CD14-positive monocyte (primary cell): ENCODE measurements at regions not wholly inside any gene's neighbourhood (a gene's known extent, or its start where the extent isn't known, plus 50 kb on each side); places are given as distances from the start of the nearest gene placed in this dataset.

ENCODE experiments used
- DNase-seq, 3 donors: peaks; one replicate each; pipeline ENCODE4 v3.0.0-alpha.2; 2011 to 2022
- H2AFZ ChIP-seq: 2 replicates; pipeline ENCODE4 v1.6.0; 2012; ENCODE audit warnings: mild to moderate bottlenecking, low read depth, low read length, inconsistent platforms; ENCODE audit not compliant: insufficient read depth, poor library complexity, severe bottlenecking
- H3K27ac ChIP-seq, 2 donors: 1 replicate in 1 of 2; 2 replicates in 1 of 2; pipeline ENCODE4 v1.5.1; 2012 to 2013; ENCODE audit warnings: low read length in 2 of 2, control low read depth in 1 of 2, inconsistent platforms in 1 of 2, low read depth in 1 of 2, mild to moderate bottlenecking in 1 of 2
- H3K27me3 ChIP-seq, 2 donors: one replicate each; pipeline versions ENCODE4 v1.6.0 to v1.6.1; 2011 to 2013; ENCODE audit warnings: low read length in 2 of 2; ENCODE audit not compliant: control insufficient read depth in 2 of 2, insufficient read depth in 2 of 2
- H3K36me3 ChIP-seq, 2 donors: replicated peaks in 1 of 2; 1 replicate in 1 of 2; 2 replicates in 1 of 2; pipeline versions ENCODE4 v1.5.1 to v1.6.1; 2012 to 2013; ENCODE audit warnings: low read length in 2 of 2, control low read depth in 1 of 2, inconsistent platforms in 1 of 2, mild to moderate bottlenecking in 1 of 2; ENCODE audit not compliant: insufficient read depth in 2 of 2, control insufficient read depth in 1 of 2
- H3K4me1 ChIP-seq, 2 donors: 1 replicate in 1 of 2; 2 replicates in 1 of 2; pipeline versions ENCODE4 v1.5.1 to v1.6.1; 2012 to 2013; ENCODE audit warnings: low read length in 2 of 2, control low read depth in 1 of 2, inconsistent platforms in 1 of 2, mild to moderate bottlenecking in 1 of 2, moderate library complexity in 1 of 2; ENCODE audit not compliant: insufficient read depth in 2 of 2, control insufficient read depth in 1 of 2
- H3K4me2 ChIP-seq: replicated peaks from 2 replicates; pipeline ENCODE3; 2012; ENCODE audit warnings: low read length, moderate library complexity, mild to moderate bottlenecking; ENCODE audit not compliant: poor library complexity, severe bottlenecking; ENCODE audit errors: extremely low read depth
- H3K4me3 ChIP-seq, 3 experiments: fragments of 200-600 bp in 1 of 3; sonication (generic) in 1 of 3; replicated peaks in 1 of 3; 1 replicate in 2 of 3; 2 replicates in 1 of 3; pipeline ENCODE4 v1.5.1; 2011 to 2013; ENCODE audit warnings: low read length in 3 of 3, mild to moderate bottlenecking in 3 of 3, control low read depth in 2 of 3, low read depth in 2 of 3, inconsistent platforms in 1 of 3, moderate library complexity in 1 of 3
- H3K79me2 ChIP-seq: 2 replicates; pipeline ENCODE4 v1.6.0; 2012; ENCODE audit warnings: mild to moderate bottlenecking, control low read depth, inconsistent platforms, low read length, moderate library complexity; ENCODE audit not compliant: insufficient read depth
- H3K9ac ChIP-seq: 2 replicates; pipeline ENCODE4 v1.6.0; 2017; ENCODE audit warnings: low read length, mild to moderate bottlenecking; ENCODE audit not compliant: insufficient read depth, poor library complexity, severe bottlenecking
- H3K9me3 ChIP-seq, 2 donors: replicated peaks in 1 of 2; 1 replicate in 1 of 2; 2 replicates in 1 of 2; pipeline versions ENCODE4 v1.5.1 to v1.6.1; 2012 to 2013; ENCODE audit warnings: low read length in 2 of 2, control low read depth in 1 of 2; ENCODE audit not compliant: control insufficient read depth in 1 of 2, insufficient read depth in 1 of 2
- H4K20me1 ChIP-seq: 2 replicates; pipeline ENCODE4 v1.6.0; 2012; ENCODE audit warnings: mild to moderate bottlenecking, low read length, control low read depth, moderate library complexity; ENCODE audit not compliant: insufficient read depth
- H3K27ac Mint-ChIP-seq, 7 donors: one replicate each; pipeline ENCODE4 v1.8.0; 2020; ENCODE audit warnings: mild to moderate bottlenecking in 7 of 7, mixed read lengths in 7 of 7, moderate library complexity in 6 of 7, inconsistent platforms in 2 of 7
- H3K27me3 Mint-ChIP-seq, 3 donors: one replicate each; pipeline ENCODE4 v1.8.0; 2021 to 2022; ENCODE audit warnings: low read depth in 3 of 3, mild to moderate bottlenecking in 3 of 3, mixed read lengths in 3 of 3, moderate library complexity in 3 of 3, inconsistent platforms in 1 of 3
- H3K36me3 Mint-ChIP-seq, 2 donors: one replicate each; pipeline ENCODE4 v1.8.0; 2020; ENCODE audit warnings: mixed read lengths in 2 of 2, inconsistent platforms in 1 of 2, mild to moderate bottlenecking in 1 of 2
- H3K4me1 Mint-ChIP-seq: one replicate; pipeline ENCODE4 v1.8.0; 2020; ENCODE audit warnings: mild to moderate bottlenecking, mixed read lengths
- H3K4me3 Mint-ChIP-seq, 2 donors: one replicate each; pipeline ENCODE4 v1.8.0; 2020; ENCODE audit warnings: mild to moderate bottlenecking in 2 of 2, mixed read lengths in 2 of 2, moderate library complexity in 1 of 2
- H3K9me3 Mint-ChIP-seq, 7 donors: one replicate each; pipeline ENCODE4 v1.8.0; 2020 to 2022; ENCODE audit warnings: mixed read lengths in 7 of 7, mild to moderate bottlenecking in 6 of 7, moderate library complexity in 6 of 7, inconsistent platforms in 2 of 7
- CTCF ChIP-seq: fragments of 200-600 bp; IDR thresholded peaks from one replicate; pipeline ENCODE4 v1.8.0; 2022; ENCODE audit warnings: antibody characterized with exemption, mild to moderate bottlenecking
- WGBS: methylation state at CpG from one replicate; pipeline ENCODE4 v1.1.5; 2013; ENCODE audit warnings: missing lambda C conversion rate; ENCODE audit not compliant: insufficient coverage; 5-methylcytosine and 5-hydroxymethylcytosine counted together
- intact Hi-C, 2 donors: fragments of 100-400 bp; cut with micrococcal nuclease; formaldehyde crosslinking; loops; one replicate each; pipeline versions ENCODE4 v1.15.0 to v1.15.1; 2023

DNA sequence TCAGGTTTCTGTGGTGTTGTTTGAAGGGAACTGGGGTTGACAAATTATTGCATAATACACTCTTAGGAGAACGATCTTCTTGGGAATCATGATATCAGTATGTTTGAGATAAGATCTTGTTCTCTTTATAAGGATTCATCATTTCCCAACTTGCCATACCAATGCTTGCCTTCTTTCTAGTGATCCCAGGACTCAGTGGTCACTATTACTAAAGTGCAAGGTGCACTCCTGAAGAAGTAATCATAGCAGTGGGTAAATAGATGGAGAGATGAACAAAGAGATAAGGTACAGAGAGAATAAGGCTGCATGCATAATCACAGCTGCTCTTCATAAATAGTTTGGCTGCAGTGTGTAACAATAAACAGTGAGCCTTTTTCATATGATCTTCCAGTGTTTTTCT lies 404.0 kb downstream of the DOK5 start:
- Histone ChIP-seq H4K20me1 (no peaks in the 10 kb centered on the region), H3K4me1 (no peaks in the 10 kb centered on the region), H3K9me3 (peaks cover 9 to 10% of the 10 kb centered on the region in 2 donors), H3K27me3 (no peaks in the 10 kb centered on the region), H3K79me2 (no peaks in the 10 kb centered on the region), H2AFZ (no peak overlapping the region), H3K9ac (no peak overlapping the region), H3K4me3 (no peak overlapping the region), H3K4me2 (no peak overlapping the region), H3K27ac (no peak overlapping the region), H3K36me3 (no peaks in the 10 kb centered on the region)
- WGBS: no CpG with 5 or more reads among the region's 1 CpG
- peaks cover under 1 to 21% (median 6%) of the 10 kb centered on the region in 7 donors for H3K9me3 Mint-ChIP-seq
- no peak overlapping the region for H3K27ac Mint-ChIP-seq
- H3K27me3 Mint-ChIP-seq: peaks cover 0 to 3% (median 0%) of the 10 kb centered on the region in 3 donors
- no peak for TF ChIP-seq CTCF
- H3K4me3 Mint-ChIP-seq: no peak overlapping the region
- no peaks in the 10 kb centered on the region for H3K4me1 Mint-ChIP-seq
- intact Hi-C loops: no loop called here
- no peaks in the 10 kb centered on the region for H3K36me3 Mint-ChIP-seq
- no peak for DNase-seq

- peaks cover 0 to 2% (median 0%) of the 10 kb centered on the region in 3 donors for H3K27me3 Mint-ChIP-seq
- 100% methylated on average over 1 of the region's 3 CpGs for WGBS
- no peak overlapping the region for H3K27ac Mint-ChIP-seq
- no peaks in the 10 kb centered on the region for H3K79me2 ChIP-seq
- H3K4me2 ChIP-seq: no peak overlapping the region
- H3K4me1 ChIP-seq: no peaks in the 10 kb centered on the region
- no peaks in the 10 kb centered on the region for H3K36me3 Mint-ChIP-seq
- H3K36me3 ChIP-seq: no peaks in the 10 kb centered on the region
- H3K4me1 Mint-ChIP-seq: no peaks in the 10 kb centered on the region
- no peak overlapping the region for H2AFZ ChIP-seq
- no peak overlapping the region for H3K4me3 Mint-ChIP-seq
- H3K9me3 Mint-ChIP-seq: peaks cover 2 to 14% (median 5%) of the 10 kb centered on the region in 7 donors
- DNase-seq: no peak
- peaks cover 5 to 10% of the 10 kb centered on the region in 2 donors for H3K9me3 ChIP-seq
- H3K27ac ChIP-seq: no peak overlapping the region
- no peaks in the 10 kb centered on the region for H3K27me3 ChIP-seq
- H3K9ac ChIP-seq: no peak overlapping the region
- no peak for TF ChIP-seq CTCF
- no peak overlapping the region for H3K4me3 ChIP-seq
- intact Hi-C loops: no loop called here
- H4K20me1 ChIP-seq: no peaks in the 10 kb centered on the region
Observed at GRCh38 chr20:54875307-54875706, 399.9 kb downstream of the DOK5 start.
